Breast epithelium (tissue), 3 donors: ENCODE measurements at regions not wholly inside any gene's neighbourhood (a gene's known extent, or its start where the extent isn't known, plus 50 kb on each side); places are given as distances from the start of the nearest gene placed in this dataset.

Experiments
- POLR2A ChIP-seq: fragments of 450-650 bp; IDR thresholded peaks from one replicate; pipeline ENCODE4 v1.6.1; 2016; ENCODE audit warnings: antibody characterized with exemption, mild to moderate bottlenecking, moderate library complexity
- POLR2AphosphoS5 ChIP-seq, 3 donors: sonication (generic); formaldehyde crosslinking; IDR thresholded peaks; one replicate each; pipeline ENCODE4 v1.6.1; 2017; ENCODE audit warnings: antibody characterized with exemption in 3 of 3
- TF ChIP-seq, protein P1 (sequence below), 3 donors: fragments of 450-650 bp; IDR thresholded peaks; one replicate each; pipeline ENCODE4 v1.5.1; 2016 to 2017; ENCODE audit warnings: antibody characterized with exemption in 3 of 3, mild to moderate bottlenecking in 3 of 3, moderate library complexity in 3 of 3

GRCh38 chr13:44770951-44771350 is 194.8 kb upstream of the TSC22D1 start:
- TF ChIP-seq POLR2AphosphoS5 (IDR thresholded peaks at IDR 0.05): no peak
- TF ChIP-seq, protein P1, sequence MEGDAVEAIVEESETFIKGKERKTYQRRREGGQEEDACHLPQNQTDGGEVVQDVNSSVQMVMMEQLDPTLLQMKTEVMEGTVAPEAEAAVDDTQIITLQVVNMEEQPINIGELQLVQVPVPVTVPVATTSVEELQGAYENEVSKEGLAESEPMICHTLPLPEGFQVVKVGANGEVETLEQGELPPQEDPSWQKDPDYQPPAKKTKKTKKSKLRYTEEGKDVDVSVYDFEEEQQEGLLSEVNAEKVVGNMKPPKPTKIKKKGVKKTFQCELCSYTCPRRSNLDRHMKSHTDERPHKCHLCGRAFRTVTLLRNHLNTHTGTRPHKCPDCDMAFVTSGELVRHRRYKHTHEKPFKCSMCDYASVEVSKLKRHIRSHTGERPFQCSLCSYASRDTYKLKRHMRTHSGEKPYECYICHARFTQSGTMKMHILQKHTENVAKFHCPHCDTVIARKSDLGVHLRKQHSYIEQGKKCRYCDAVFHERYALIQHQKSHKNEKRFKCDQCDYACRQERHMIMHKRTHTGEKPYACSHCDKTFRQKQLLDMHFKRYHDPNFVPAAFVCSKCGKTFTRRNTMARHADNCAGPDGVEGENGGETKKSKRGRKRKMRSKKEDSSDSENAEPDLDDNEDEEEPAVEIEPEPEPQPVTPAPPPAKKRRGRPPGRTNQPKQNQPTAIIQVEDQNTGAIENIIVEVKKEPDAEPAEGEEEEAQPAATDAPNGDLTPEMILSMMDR (IDR thresholded peaks at IDR 0.05): no peak
- TF ChIP-seq POLR2A: no peak
